ENCODE measurements at regions not wholly inside any gene's neighbourhood (a gene's known extent, or its start where the extent isn't known, plus 50 kb on each side); places are given as distances from the start of the nearest gene placed in this dataset.

GRCh38 chr12:124379938-124380754 lies 85.3 kb downstream of the RFLNA start:
- no peak for TF ChIP-seq CTCF (IDR thresholded peaks at IDR 0.05; ENCODE audit: borderline replicate concordance, extremely low read depth, low read length, poor library complexity, severe bottlenecking)
- TF ChIP-seq EZH2 (IDR thresholded peaks at IDR 0.05; ENCODE audit: borderline replicate concordance, low read depth, low read length, severe bottlenecking): no peak
